ENCODE measurements at regions not wholly inside any gene's neighbourhood (a gene's known extent, or its start where the extent isn't known, plus 50 kb on each side); places are given as distances from the start of the nearest gene placed in this dataset.

DNA sequence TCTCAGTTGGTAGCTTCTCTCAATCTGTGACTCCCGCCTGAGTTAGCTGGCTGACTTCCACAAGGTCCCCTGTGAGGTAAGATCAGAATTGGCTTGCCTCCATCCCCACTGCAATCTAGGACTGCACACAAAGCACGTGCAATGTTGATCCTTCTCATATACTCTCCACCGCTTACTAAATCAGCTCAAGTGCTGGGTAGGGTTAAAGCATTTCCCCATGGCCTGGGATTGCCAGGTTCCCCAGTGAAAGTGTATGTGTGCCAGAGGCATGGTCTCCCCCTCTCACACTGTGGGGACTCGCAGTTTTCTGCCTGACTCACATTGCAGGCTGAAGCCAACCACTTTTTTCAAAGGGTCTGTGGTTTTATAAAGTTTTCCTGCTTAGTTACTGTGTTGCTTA is 886.9 kb downstream of the FAM133A start:
- Histone ChIP-seq H3K9me3 (no peaks in the 10 kb centered on the region), H3K27ac (no peak overlapping the region), H3K36me3 (no peaks in the 10 kb centered on the region), H3K4me1 (no peaks in the 10 kb centered on the region), H3K4me3 (no peak overlapping the region), H3K27me3 (no peaks in the 10 kb centered on the region)
- intact Hi-C loops (cut with DNase I; ENCODE audit: low total_unique reads): no loop called here
- DNase-seq (ENCODE audit: low spot score in 2 of 2): no peak
- TF ChIP-seq POLR2A (IDR thresholded peaks at IDR 0.05) (no peak), POLR2AphosphoS5 (IDR thresholded peaks at IDR 0.05) (no peak)
- TF ChIP-seq, protein P1, sequence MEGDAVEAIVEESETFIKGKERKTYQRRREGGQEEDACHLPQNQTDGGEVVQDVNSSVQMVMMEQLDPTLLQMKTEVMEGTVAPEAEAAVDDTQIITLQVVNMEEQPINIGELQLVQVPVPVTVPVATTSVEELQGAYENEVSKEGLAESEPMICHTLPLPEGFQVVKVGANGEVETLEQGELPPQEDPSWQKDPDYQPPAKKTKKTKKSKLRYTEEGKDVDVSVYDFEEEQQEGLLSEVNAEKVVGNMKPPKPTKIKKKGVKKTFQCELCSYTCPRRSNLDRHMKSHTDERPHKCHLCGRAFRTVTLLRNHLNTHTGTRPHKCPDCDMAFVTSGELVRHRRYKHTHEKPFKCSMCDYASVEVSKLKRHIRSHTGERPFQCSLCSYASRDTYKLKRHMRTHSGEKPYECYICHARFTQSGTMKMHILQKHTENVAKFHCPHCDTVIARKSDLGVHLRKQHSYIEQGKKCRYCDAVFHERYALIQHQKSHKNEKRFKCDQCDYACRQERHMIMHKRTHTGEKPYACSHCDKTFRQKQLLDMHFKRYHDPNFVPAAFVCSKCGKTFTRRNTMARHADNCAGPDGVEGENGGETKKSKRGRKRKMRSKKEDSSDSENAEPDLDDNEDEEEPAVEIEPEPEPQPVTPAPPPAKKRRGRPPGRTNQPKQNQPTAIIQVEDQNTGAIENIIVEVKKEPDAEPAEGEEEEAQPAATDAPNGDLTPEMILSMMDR (IDR thresholded peaks at IDR 0.05): no peak

DNA sequence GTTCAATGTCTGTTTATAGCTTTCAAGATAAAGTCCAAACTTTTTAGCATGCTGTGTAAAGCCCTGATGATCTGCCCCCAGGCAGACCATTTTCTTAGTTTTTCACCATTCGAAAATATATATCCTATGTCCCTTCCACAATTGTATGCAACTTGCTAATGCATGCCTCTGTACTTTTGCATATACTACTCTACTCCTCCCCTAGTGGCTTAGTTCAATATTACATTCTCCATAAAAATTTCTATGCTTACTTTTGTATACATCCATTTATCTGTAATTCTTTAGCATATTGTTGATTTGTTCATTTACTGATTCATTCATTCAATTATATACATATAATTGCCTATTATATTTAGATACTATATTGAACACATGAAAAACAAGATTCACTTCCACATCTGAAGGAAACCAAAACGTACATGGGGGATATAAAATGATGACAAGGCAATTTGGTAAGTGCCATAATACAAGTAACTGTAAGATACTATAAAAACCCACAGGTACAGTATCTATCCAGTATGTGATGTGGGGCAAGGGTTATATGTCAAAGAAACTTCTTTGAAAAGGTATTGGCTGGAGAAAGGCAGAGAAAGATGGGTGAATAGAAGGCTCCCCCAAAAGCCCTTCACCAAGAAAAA is 902.5 kb downstream of the FAM133A start:
- no peaks in the 10 kb centered on the region for H3K4me1 ChIP-seq
- no peaks in the 10 kb centered on the region for H3K36me3 ChIP-seq
- intact Hi-C loops (cut with DNase I; ENCODE audit: low total_unique reads): no loop called here
- peaks cover 0 to 12% of the 10 kb centered on the region in 2 donors for H3K27me3 ChIP-seq
- DNase-seq (ENCODE audit: low spot score in 2 of 2): no peak
- no peak overlapping the region for H3K4me3 ChIP-seq
- H3K27ac ChIP-seq: no peak overlapping the region
- TF ChIP-seq, protein P1 (IDR thresholded peaks at IDR 0.05): no peak
- no peak for TF ChIP-seq POLR2AphosphoS5 (IDR thresholded peaks at IDR 0.05)
- TF ChIP-seq POLR2A (IDR thresholded peaks at IDR 0.05): no peak
- no peaks in the 10 kb centered on the region for H3K9me3 ChIP-seq

DNA sequence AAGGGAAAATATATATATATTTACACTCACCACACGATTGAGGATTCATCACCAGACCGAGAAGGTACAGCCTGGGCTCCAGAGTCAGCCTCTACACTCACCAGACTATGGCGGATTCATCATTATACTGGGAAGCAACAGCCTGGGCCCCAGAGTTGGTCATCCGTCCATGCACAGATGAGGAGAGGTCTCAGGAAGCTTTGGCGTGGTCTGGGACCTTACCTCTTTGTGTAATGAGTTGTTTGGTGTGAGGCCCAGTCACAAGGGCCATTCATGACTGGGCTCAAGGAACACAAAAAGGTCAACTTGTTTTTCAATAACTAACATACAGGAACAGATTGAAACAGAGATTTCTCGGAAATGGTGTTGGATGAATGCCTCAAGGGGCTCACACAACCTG is 926.1 kb downstream of the FAM133A start:
- TF ChIP-seq POLR2AphosphoS5 (IDR thresholded peaks at IDR 0.05): no peak
- TF ChIP-seq, protein P1 (IDR thresholded peaks at IDR 0.05): no peak
- no peak for TF ChIP-seq POLR2A (IDR thresholded peaks at IDR 0.05)
- no peak overlapping the region for H3K27ac ChIP-seq
- no peaks in the 10 kb centered on the region for H3K9me3 ChIP-seq
- H3K27me3 ChIP-seq: no peaks in the 10 kb centered on the region
- H3K36me3 ChIP-seq: no peaks in the 10 kb centered on the region
- H3K4me3 ChIP-seq: peak overlapping the region in 1 of 3 donors; percentile 23
- no peak for DNase-seq (ENCODE audit: low spot score in 2 of 2)
- H3K4me1 ChIP-seq: no peaks in the 10 kb centered on the region
- intact Hi-C loops (cut with DNase I; ENCODE audit: low total_unique reads): no loop called here

DNA sequence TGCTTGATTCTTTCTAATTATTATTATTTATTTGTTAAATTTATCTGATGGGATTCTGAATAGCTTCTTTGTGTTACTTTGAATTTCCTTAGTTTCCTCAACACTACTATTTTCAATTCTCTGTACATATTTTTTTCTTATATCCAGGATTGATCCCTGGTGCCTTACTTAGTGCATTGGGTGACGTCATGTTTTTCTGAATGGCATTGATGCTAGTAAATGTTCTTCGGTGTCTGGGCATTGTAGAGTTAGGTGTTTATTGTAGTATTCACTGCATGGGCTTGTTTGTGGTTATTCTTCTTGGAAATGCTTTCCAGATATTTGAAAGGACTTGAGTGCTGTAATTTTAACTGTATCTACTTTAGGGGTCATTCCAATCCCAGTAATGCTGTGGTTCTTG is 938.1 kb downstream of the FAM133A start:
- Histone ChIP-seq H3K9me3 (peaks cover 0 to 7% of the 10 kb centered on the region in 2 donors), H3K27me3 (no peaks in the 10 kb centered on the region), H3K4me1 (no peaks in the 10 kb centered on the region), H3K36me3 (no peaks in the 10 kb centered on the region), H3K4me3 (no peak overlapping the region), H3K27ac (no peak overlapping the region)
- TF ChIP-seq POLR2A (IDR thresholded peaks at IDR 0.05) (no peak), POLR2AphosphoS5 (IDR thresholded peaks at IDR 0.05) (no peak)
- TF ChIP-seq, protein P1 (IDR thresholded peaks at IDR 0.05): no peak
- intact Hi-C loops (cut with DNase I; ENCODE audit: low total_unique reads): no loop called here
- DNase-seq (ENCODE audit: low spot score in 2 of 2): no peak

DNA sequence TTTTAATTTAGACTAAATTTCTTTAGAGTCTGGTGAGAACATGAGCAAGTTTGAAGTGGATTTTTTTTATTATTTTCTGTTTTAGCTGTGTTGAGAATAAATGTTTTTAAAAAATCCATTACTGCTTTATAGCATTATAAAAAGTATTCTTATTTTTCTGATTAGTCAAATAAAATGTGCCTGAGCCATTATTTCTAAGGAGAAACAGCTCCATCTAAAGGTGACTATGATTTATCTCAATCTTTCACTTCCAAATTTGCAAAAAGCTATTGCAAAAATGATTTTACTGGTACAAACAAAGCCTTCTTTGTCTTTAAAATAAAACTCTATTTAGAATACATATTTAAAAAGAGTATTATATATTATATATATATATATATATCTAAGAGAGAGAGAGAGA is 959.2 kb downstream of the FAM133A start:
- DNase-seq (ENCODE audit: low spot score in 2 of 2): no peak
- Histone ChIP-seq H3K4me3 (no peak overlapping the region), H3K4me1 (no peaks in the 10 kb centered on the region), H3K9me3 (peaks cover 12 to 19% of the 10 kb centered on the region in 2 donors), H3K27ac (no peak overlapping the region), H3K36me3 (no peaks in the 10 kb centered on the region), H3K27me3 (peaks cover 0 to 7% of the 10 kb centered on the region in 2 donors)
- intact Hi-C loops (cut with DNase I; ENCODE audit: low total_unique reads): no loop called here
- TF ChIP-seq, protein P1 (IDR thresholded peaks at IDR 0.05): no peak
- TF ChIP-seq POLR2AphosphoS5 (IDR thresholded peaks at IDR 0.05) (no peak), POLR2A (IDR thresholded peaks at IDR 0.05) (no peak)
